Endothelial cell of umbilical vein (primary cell): ENCODE measurements at regions not wholly inside any gene's neighbourhood (a gene's known extent, or its start where the extent isn't known, plus 50 kb on each side); places are given as distances from the start of the nearest gene placed in this dataset.

Source experiments
- BruUV-seq: library from RNA; stranded (reverse); fragments of 400-500 nt; replicated peaks from 2 replicates; lab custom pipeline; 2021; lab: Mats Ljungman, UMichigan
- CTCF ChIA-PET: fragments of 300-600, 350-600 bp; sonication (Branson Sonifier 250); formaldehyde crosslinking; loops from one replicate; lab custom pipeline; 2021; ENCODE audit warnings: antibody characterized with exemption, inconsistent platforms; lab: Charles Lee
- POLR2A ChIA-PET: fragments of 300-600, 350-600 bp; sonication (Branson Sonifier 250); formaldehyde crosslinking; loops from one replicate; lab custom pipeline; 2021; ENCODE audit warnings: antibody characterized with exemption, inconsistent platforms; lab: Charles Lee
- DNase-seq: peaks from one replicate; pipeline ENCODE4 v3.0.0-alpha.2; 2011; ENCODE audit warnings: low read depth, low spot score
- FAIRE-seq: peaks from 2 replicates; lab custom pipeline; 2011; peaks lifted over from hg19 to GRCh38; lab: Jason Lieb, UNC
- H2AFZ ChIP-seq: 2 replicates; pipeline ENCODE4 v1.6.0; 2012; ENCODE audit warnings: low read depth, low read length, control low read depth, inconsistent platforms
- H3K27ac ChIP-seq: 2 replicates; pipeline ENCODE4 v1.5.1; 2011; ENCODE audit warnings: low read depth, mild to moderate bottlenecking, control low read depth, low read length, moderate library complexity; ENCODE audit not compliant: insufficient read depth
- H3K27me3 ChIP-seq, 2 experiments: 2 replicates each; pipeline versions ENCODE4 v1.6.0 to v1.6.1; 2011; ENCODE audit warnings: low read length in 2 of 2, mixed read lengths in 1 of 2; ENCODE audit not compliant: control insufficient read depth in 2 of 2, insufficient read depth in 2 of 2
- H3K36me3 ChIP-seq, 2 experiments: 2 replicates in 1 of 2; 3 replicates in 1 of 2; pipeline ENCODE4 v1.5.1; 2011; ENCODE audit warnings: low read length in 2 of 2, mild to moderate bottlenecking in 1 of 2, moderate library complexity in 1 of 2; ENCODE audit not compliant: control insufficient read depth in 2 of 2, insufficient read depth in 2 of 2; ENCODE audit errors: extremely low read depth in 1 of 2
- H3K4me1 ChIP-seq: 3 replicates; pipeline ENCODE4 v1.5.1; 2011; ENCODE audit warnings: mild to moderate bottlenecking, low read length; ENCODE audit not compliant: control insufficient read depth, insufficient read depth; ENCODE audit errors: extremely low read depth
- H3K4me2 ChIP-seq: 2 replicates; pipeline ENCODE4 v1.6.1; 2011; ENCODE audit warnings: low read length, control low read depth, mixed read lengths; ENCODE audit not compliant: insufficient read depth
- H3K4me3 ChIP-seq, 3 experiments: fragments of 200-600 bp in 1 of 3; sonication (generic), shearing (Covaris generic) in 1 of 3; replicated peaks in 1 of 3; 2 replicates each; pipeline ENCODE4 v1.5.1; 2011 to 2016; ENCODE audit warnings: control low read depth in 3 of 3, low read length in 3 of 3, mild to moderate bottlenecking in 2 of 3, inconsistent platforms in 1 of 3, low read depth in 1 of 3, moderate library complexity in 1 of 3; ENCODE audit not compliant: insufficient read depth in 1 of 3
- H3K79me2 ChIP-seq: 2 replicates; pipeline ENCODE4 v1.6.0; 2012; ENCODE audit warnings: low read length, inconsistent platforms; ENCODE audit not compliant: control insufficient read depth, insufficient read depth
- H3K9ac ChIP-seq: replicated peaks from 2 replicates; pipeline ENCODE3; 2011; ENCODE audit warnings: low read length, control low read depth; ENCODE audit not compliant: insufficient read depth; ENCODE audit errors: extremely low read depth
- H3K9me1 ChIP-seq: replicated peaks from 3 replicates; pipeline ENCODE4 v1.6.0; 2011; ENCODE audit warnings: mild to moderate bottlenecking, low read length; ENCODE audit not compliant: control insufficient read depth, insufficient read depth; ENCODE audit errors: extremely low read depth
- H3K9me3 ChIP-seq: replicated peaks from 2 replicates; pipeline ENCODE4 v1.5.1; 2012; ENCODE audit warnings: low read length, inconsistent platforms; ENCODE audit not compliant: control insufficient read depth, insufficient read depth
- H4K20me1 ChIP-seq: replicated peaks from 2 replicates; pipeline ENCODE3; 2011; ENCODE audit warnings: mild to moderate bottlenecking, low read length; ENCODE audit not compliant: control insufficient read depth, insufficient read depth; ENCODE audit errors: extremely low read depth
- EZH2 ChIP-seq: IDR thresholded peaks from 2 replicates; pipeline ENCODE4 v1.6.1; 2012; ENCODE audit warnings: borderline replicate concordance, low read depth, mild to moderate bottlenecking, moderate library complexity, low read length, inconsistent platforms; ENCODE audit not compliant: severe bottlenecking
- FOS ChIP-seq: IDR thresholded peaks from 2 replicates; pipeline ENCODE4 v1.6.1; 2011; ENCODE audit warnings: mild to moderate bottlenecking, low read length, moderate library complexity, borderline replicate concordance; ENCODE audit not compliant: insufficient read depth
- GATA2 ChIP-seq: IDR thresholded peaks from 2 replicates; pipeline ENCODE4 v1.7.0; 2011; ENCODE audit warnings: low read depth, mild to moderate bottlenecking, moderate library complexity, mixed read lengths, low read length; ENCODE audit not compliant: insufficient read length, insufficient read depth
- JUN ChIP-seq: IDR thresholded peaks from 2 replicates; pipeline ENCODE4 v1.6.1; 2011; ENCODE audit warnings: borderline replicate concordance, low read depth; ENCODE audit not compliant: insufficient read length, insufficient read depth
- MYC ChIP-seq: IDR thresholded peaks from one replicate; pipeline ENCODE4 v1.6.1; 2011; ENCODE audit warnings: mild to moderate bottlenecking, low read depth, low read length
- POLR2A ChIP-seq: IDR thresholded peaks from 2 replicates; pipeline ENCODE4 v1.6.1; 2012; ENCODE audit warnings: low read depth, mild to moderate bottlenecking, control low read depth, low read length
- POLR2AphosphoS5 ChIP-seq: IDR thresholded peaks from 2 replicates; pipeline ENCODE4 v1.6.1; 2012; ENCODE audit warnings: low read depth, mild to moderate bottlenecking, control low read depth, low read length, moderate library complexity; ENCODE audit not compliant: insufficient read depth
- dilution Hi-C: fragments of 300-500 bp; cut with MboI; formaldehyde crosslinking; loops from one replicate; pipeline ENCODE4 v1.15.0; 2019; ENCODE audit warnings: low sequenced_read_pairs; ENCODE audit not compliant: extremely low pct_ligation_motif_present
- intact Hi-C: fragments of 100-400 bp; cut with micrococcal nuclease; formaldehyde crosslinking; loops from one replicate; pipeline ENCODE4 v1.10.0; 2022
- TF ChIP-seq, protein P1 (sequence below), 2 donors: IDR thresholded peaks; 1 replicate in 1 of 2; 2 replicates in 1 of 2; pipeline ENCODE4 v1.5.1; 2011; ENCODE audit warnings: low read length in 2 of 2, mild to moderate bottlenecking in 2 of 2, moderate library complexity in 2 of 2, control low read depth in 1 of 2, inconsistent platforms in 1 of 2, low read depth in 1 of 2; ENCODE audit not compliant: insufficient read depth in 1 of 2; ENCODE audit errors: extremely low read depth in 1 of 2
- TF ChIP-seq, protein P2 (sequence below): IDR thresholded peaks from 2 replicates; pipeline ENCODE4 v1.6.1; 2011; ENCODE audit not compliant: insufficient read depth, insufficient read length

DNA sequence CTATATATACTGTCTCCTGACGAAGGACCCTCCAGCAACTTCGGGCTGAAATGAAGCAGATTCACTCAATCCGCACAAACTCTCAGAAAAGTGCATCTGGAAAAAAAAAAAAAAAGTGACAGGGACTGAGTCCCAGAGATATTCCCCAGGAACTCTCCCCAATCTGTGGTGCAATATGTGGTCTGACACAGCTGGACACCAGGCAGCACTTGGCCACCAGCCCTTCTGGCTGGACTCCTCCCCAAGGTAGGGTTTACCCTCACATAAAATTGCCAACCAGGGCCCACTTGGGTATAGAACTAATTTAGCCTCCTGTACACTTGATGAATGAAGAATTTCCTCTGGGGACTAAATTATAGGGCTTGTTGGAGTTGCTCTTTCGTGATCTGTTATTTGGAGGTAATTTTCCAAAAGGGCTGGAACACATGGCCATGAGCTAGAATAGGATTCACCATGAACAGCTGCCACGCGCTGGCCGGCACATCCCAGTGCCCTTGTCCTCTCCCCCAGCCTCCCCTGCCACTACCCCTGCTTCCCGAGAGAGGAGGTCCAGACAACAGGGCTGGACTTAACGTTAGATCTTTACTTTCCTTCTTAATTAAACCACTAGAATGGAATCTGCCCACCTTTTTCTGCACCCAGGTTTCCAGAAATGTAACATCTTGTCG, 379.2 kb downstream of the BMP2 start:
- Histone ChIP-seq H3K9ac (no peak overlapping the region), H2AFZ (no peak overlapping the region), H3K79me2 (no peaks in the 10 kb centered on the region), H3K4me3 (no peak overlapping the region), H3K36me3 (no peaks in the 10 kb centered on the region), H4K20me1 (no peaks in the 10 kb centered on the region), H3K27ac (no peak overlapping the region), H3K4me1 (peaks cover 8% of the 10 kb centered on the region), H3K9me3 (no peaks in the 10 kb centered on the region), H3K27me3 (no peaks in the 10 kb centered on the region), H3K4me2 (no peak overlapping the region), H3K9me1 (no peaks in the 10 kb centered on the region)
- intact Hi-C loops: no loop called here
- FAIRE-seq: no peak
- dilution Hi-C loops: no loop called here
- TF ChIP-seq POLR2A (no peak), POLR2AphosphoS5 (no peak), FOS (no peak), JUN (no peak), EZH2 (no peak), MYC (no peak), GATA2 (no peak)
- TF ChIP-seq, protein P1, sequence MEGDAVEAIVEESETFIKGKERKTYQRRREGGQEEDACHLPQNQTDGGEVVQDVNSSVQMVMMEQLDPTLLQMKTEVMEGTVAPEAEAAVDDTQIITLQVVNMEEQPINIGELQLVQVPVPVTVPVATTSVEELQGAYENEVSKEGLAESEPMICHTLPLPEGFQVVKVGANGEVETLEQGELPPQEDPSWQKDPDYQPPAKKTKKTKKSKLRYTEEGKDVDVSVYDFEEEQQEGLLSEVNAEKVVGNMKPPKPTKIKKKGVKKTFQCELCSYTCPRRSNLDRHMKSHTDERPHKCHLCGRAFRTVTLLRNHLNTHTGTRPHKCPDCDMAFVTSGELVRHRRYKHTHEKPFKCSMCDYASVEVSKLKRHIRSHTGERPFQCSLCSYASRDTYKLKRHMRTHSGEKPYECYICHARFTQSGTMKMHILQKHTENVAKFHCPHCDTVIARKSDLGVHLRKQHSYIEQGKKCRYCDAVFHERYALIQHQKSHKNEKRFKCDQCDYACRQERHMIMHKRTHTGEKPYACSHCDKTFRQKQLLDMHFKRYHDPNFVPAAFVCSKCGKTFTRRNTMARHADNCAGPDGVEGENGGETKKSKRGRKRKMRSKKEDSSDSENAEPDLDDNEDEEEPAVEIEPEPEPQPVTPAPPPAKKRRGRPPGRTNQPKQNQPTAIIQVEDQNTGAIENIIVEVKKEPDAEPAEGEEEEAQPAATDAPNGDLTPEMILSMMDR (IDR thresholded peaks at IDR 0.05; ENCODE audit: extremely low read depth in 1 of 2, insufficient read depth in 1 of 2, low read depth in 1 of 2, low read length in 2 of 2): no peak
- TF ChIP-seq, protein P2, sequence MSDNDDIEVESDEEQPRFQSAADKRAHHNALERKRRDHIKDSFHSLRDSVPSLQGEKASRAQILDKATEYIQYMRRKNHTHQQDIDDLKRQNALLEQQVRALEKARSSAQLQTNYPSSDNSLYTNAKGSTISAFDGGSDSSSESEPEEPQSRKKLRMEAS: no peak
- DNase-seq: no peak
- CTCF ChIA-PET: interaction anchor here (1.5 kb wide), 1 partner anchor 139 kb away, joined by 3 read pairs; no protein-coding TSS in a partner anchor
- no TSS peak for BruUV-seq
- POLR2A ChIA-PET: no interaction called here
